Endothelial cell of umbilical vein (primary cell): ENCODE measurements at regions not wholly inside any gene's neighbourhood (a gene's known extent, or its start where the extent isn't known, plus 50 kb on each side); places are given as distances from the start of the nearest gene placed in this dataset.

Source experiments
- BruUV-seq: library from RNA; stranded (reverse); fragments of 400-500 nt; replicated peaks from 2 replicates; lab custom pipeline; 2021; lab: Mats Ljungman, UMichigan
- CTCF ChIA-PET: fragments of 300-600, 350-600 bp; sonication (Branson Sonifier 250); formaldehyde crosslinking; loops from one replicate; lab custom pipeline; 2021; ENCODE audit warnings: antibody characterized with exemption, inconsistent platforms; lab: Charles Lee
- POLR2A ChIA-PET: fragments of 300-600, 350-600 bp; sonication (Branson Sonifier 250); formaldehyde crosslinking; loops from one replicate; lab custom pipeline; 2021; ENCODE audit warnings: antibody characterized with exemption, inconsistent platforms; lab: Charles Lee
- DNase-seq: peaks from one replicate; pipeline ENCODE4 v3.0.0-alpha.2; 2011; ENCODE audit warnings: low read depth, low spot score
- FAIRE-seq: peaks from 2 replicates; lab custom pipeline; 2011; peaks lifted over from hg19 to GRCh38; lab: Jason Lieb, UNC
- H2AFZ ChIP-seq: 2 replicates; pipeline ENCODE4 v1.6.0; 2012; ENCODE audit warnings: low read depth, low read length, control low read depth, inconsistent platforms
- H3K27ac ChIP-seq: 2 replicates; pipeline ENCODE4 v1.5.1; 2011; ENCODE audit warnings: low read depth, mild to moderate bottlenecking, control low read depth, low read length, moderate library complexity; ENCODE audit not compliant: insufficient read depth
- H3K27me3 ChIP-seq, 2 experiments: 2 replicates each; pipeline versions ENCODE4 v1.6.0 to v1.6.1; 2011; ENCODE audit warnings: low read length in 2 of 2, mixed read lengths in 1 of 2; ENCODE audit not compliant: control insufficient read depth in 2 of 2, insufficient read depth in 2 of 2
- H3K36me3 ChIP-seq, 2 experiments: 2 replicates in 1 of 2; 3 replicates in 1 of 2; pipeline ENCODE4 v1.5.1; 2011; ENCODE audit warnings: low read length in 2 of 2, mild to moderate bottlenecking in 1 of 2, moderate library complexity in 1 of 2; ENCODE audit not compliant: control insufficient read depth in 2 of 2, insufficient read depth in 2 of 2; ENCODE audit errors: extremely low read depth in 1 of 2
- H3K4me1 ChIP-seq: 3 replicates; pipeline ENCODE4 v1.5.1; 2011; ENCODE audit warnings: mild to moderate bottlenecking, low read length; ENCODE audit not compliant: control insufficient read depth, insufficient read depth; ENCODE audit errors: extremely low read depth
- H3K4me2 ChIP-seq: 2 replicates; pipeline ENCODE4 v1.6.1; 2011; ENCODE audit warnings: low read length, control low read depth, mixed read lengths; ENCODE audit not compliant: insufficient read depth
- H3K4me3 ChIP-seq, 3 experiments: fragments of 200-600 bp in 1 of 3; sonication (generic), shearing (Covaris generic) in 1 of 3; replicated peaks in 1 of 3; 2 replicates each; pipeline ENCODE4 v1.5.1; 2011 to 2016; ENCODE audit warnings: control low read depth in 3 of 3, low read length in 3 of 3, mild to moderate bottlenecking in 2 of 3, inconsistent platforms in 1 of 3, low read depth in 1 of 3, moderate library complexity in 1 of 3; ENCODE audit not compliant: insufficient read depth in 1 of 3
- H3K79me2 ChIP-seq: 2 replicates; pipeline ENCODE4 v1.6.0; 2012; ENCODE audit warnings: low read length, inconsistent platforms; ENCODE audit not compliant: control insufficient read depth, insufficient read depth
- H3K9ac ChIP-seq: replicated peaks from 2 replicates; pipeline ENCODE3; 2011; ENCODE audit warnings: low read length, control low read depth; ENCODE audit not compliant: insufficient read depth; ENCODE audit errors: extremely low read depth
- H3K9me1 ChIP-seq: replicated peaks from 3 replicates; pipeline ENCODE4 v1.6.0; 2011; ENCODE audit warnings: mild to moderate bottlenecking, low read length; ENCODE audit not compliant: control insufficient read depth, insufficient read depth; ENCODE audit errors: extremely low read depth
- H3K9me3 ChIP-seq: replicated peaks from 2 replicates; pipeline ENCODE4 v1.5.1; 2012; ENCODE audit warnings: low read length, inconsistent platforms; ENCODE audit not compliant: control insufficient read depth, insufficient read depth
- H4K20me1 ChIP-seq: replicated peaks from 2 replicates; pipeline ENCODE3; 2011; ENCODE audit warnings: mild to moderate bottlenecking, low read length; ENCODE audit not compliant: control insufficient read depth, insufficient read depth; ENCODE audit errors: extremely low read depth
- EZH2 ChIP-seq: IDR thresholded peaks from 2 replicates; pipeline ENCODE4 v1.6.1; 2012; ENCODE audit warnings: borderline replicate concordance, low read depth, mild to moderate bottlenecking, moderate library complexity, low read length, inconsistent platforms; ENCODE audit not compliant: severe bottlenecking
- FOS ChIP-seq: IDR thresholded peaks from 2 replicates; pipeline ENCODE4 v1.6.1; 2011; ENCODE audit warnings: mild to moderate bottlenecking, low read length, moderate library complexity, borderline replicate concordance; ENCODE audit not compliant: insufficient read depth
- GATA2 ChIP-seq: IDR thresholded peaks from 2 replicates; pipeline ENCODE4 v1.7.0; 2011; ENCODE audit warnings: low read depth, mild to moderate bottlenecking, moderate library complexity, mixed read lengths, low read length; ENCODE audit not compliant: insufficient read length, insufficient read depth
- JUN ChIP-seq: IDR thresholded peaks from 2 replicates; pipeline ENCODE4 v1.6.1; 2011; ENCODE audit warnings: borderline replicate concordance, low read depth; ENCODE audit not compliant: insufficient read length, insufficient read depth
- MYC ChIP-seq: IDR thresholded peaks from one replicate; pipeline ENCODE4 v1.6.1; 2011; ENCODE audit warnings: mild to moderate bottlenecking, low read depth, low read length
- POLR2A ChIP-seq: IDR thresholded peaks from 2 replicates; pipeline ENCODE4 v1.6.1; 2012; ENCODE audit warnings: low read depth, mild to moderate bottlenecking, control low read depth, low read length
- POLR2AphosphoS5 ChIP-seq: IDR thresholded peaks from 2 replicates; pipeline ENCODE4 v1.6.1; 2012; ENCODE audit warnings: low read depth, mild to moderate bottlenecking, control low read depth, low read length, moderate library complexity; ENCODE audit not compliant: insufficient read depth
- dilution Hi-C: fragments of 300-500 bp; cut with MboI; formaldehyde crosslinking; loops from one replicate; pipeline ENCODE4 v1.15.0; 2019; ENCODE audit warnings: low sequenced_read_pairs; ENCODE audit not compliant: extremely low pct_ligation_motif_present
- intact Hi-C: fragments of 100-400 bp; cut with micrococcal nuclease; formaldehyde crosslinking; loops from one replicate; pipeline ENCODE4 v1.10.0; 2022
- TF ChIP-seq, protein P1 (sequence below), 2 donors: IDR thresholded peaks; 1 replicate in 1 of 2; 2 replicates in 1 of 2; pipeline ENCODE4 v1.5.1; 2011; ENCODE audit warnings: low read length in 2 of 2, mild to moderate bottlenecking in 2 of 2, moderate library complexity in 2 of 2, control low read depth in 1 of 2, inconsistent platforms in 1 of 2, low read depth in 1 of 2; ENCODE audit not compliant: insufficient read depth in 1 of 2; ENCODE audit errors: extremely low read depth in 1 of 2
- TF ChIP-seq, protein P2 (sequence below): IDR thresholded peaks from 2 replicates; pipeline ENCODE4 v1.6.1; 2011; ENCODE audit not compliant: insufficient read depth, insufficient read length

DNA sequence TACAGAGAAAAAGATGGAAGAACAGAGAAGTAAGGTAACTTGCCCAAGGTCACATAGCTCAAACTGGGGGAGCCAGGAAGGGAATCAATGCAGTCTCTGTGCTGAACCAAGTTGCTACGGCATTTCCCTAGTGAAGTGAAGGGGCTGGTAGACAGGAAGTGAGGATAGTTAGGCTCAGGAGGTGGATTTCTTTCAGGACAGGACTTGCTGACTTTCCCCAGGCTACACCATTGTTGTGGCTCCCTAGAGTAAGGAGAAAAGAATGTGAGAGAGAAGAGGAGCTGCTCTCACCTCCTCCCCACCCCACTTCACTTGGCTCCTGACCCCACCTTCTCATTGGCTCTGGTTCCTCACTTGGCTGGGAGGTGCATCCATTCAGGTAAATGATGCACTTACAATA is 316.9 kb downstream of the INHBA start:
- H3K4me1 ChIP-seq, result peaks cover 4% of the 10 kb centered on the region
- no peak for TF ChIP-seq GATA2
- no peak for TF ChIP-seq MYC
- TF ChIP-seq, protein P1, sequence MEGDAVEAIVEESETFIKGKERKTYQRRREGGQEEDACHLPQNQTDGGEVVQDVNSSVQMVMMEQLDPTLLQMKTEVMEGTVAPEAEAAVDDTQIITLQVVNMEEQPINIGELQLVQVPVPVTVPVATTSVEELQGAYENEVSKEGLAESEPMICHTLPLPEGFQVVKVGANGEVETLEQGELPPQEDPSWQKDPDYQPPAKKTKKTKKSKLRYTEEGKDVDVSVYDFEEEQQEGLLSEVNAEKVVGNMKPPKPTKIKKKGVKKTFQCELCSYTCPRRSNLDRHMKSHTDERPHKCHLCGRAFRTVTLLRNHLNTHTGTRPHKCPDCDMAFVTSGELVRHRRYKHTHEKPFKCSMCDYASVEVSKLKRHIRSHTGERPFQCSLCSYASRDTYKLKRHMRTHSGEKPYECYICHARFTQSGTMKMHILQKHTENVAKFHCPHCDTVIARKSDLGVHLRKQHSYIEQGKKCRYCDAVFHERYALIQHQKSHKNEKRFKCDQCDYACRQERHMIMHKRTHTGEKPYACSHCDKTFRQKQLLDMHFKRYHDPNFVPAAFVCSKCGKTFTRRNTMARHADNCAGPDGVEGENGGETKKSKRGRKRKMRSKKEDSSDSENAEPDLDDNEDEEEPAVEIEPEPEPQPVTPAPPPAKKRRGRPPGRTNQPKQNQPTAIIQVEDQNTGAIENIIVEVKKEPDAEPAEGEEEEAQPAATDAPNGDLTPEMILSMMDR (IDR thresholded peaks at IDR 0.05; ENCODE audit: extremely low read depth in 1 of 2, insufficient read depth in 1 of 2, low read depth in 1 of 2, low read length in 2 of 2), result no peak
- no peak for TF ChIP-seq EZH2
- TF ChIP-seq, protein P2, sequence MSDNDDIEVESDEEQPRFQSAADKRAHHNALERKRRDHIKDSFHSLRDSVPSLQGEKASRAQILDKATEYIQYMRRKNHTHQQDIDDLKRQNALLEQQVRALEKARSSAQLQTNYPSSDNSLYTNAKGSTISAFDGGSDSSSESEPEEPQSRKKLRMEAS, result no peak
- TF ChIP-seq POLR2AphosphoS5, result no peak
- H3K27me3 ChIP-seq, result no peaks in the 10 kb centered on the region
- ChIA-PET POLR2A (no interaction called here), CTCF (interaction anchor here (0.9 kb wide), 1 partner anchor 42 kb away, joined by 3 read pairs; no protein-coding TSS in a partner anchor)
- DNase-seq, result no peak
- H4K20me1 ChIP-seq, result no peaks in the 10 kb centered on the region
- dilution Hi-C loops (no loop called here), intact Hi-C loops (no loop called here)
- no peak overlapping the region for H3K27ac ChIP-seq
- no peak overlapping the region for H3K9ac ChIP-seq
- H3K9me1 ChIP-seq, result no peaks in the 10 kb centered on the region
- no peak overlapping the region for H2AFZ ChIP-seq
- H3K9me3 ChIP-seq, result no peaks in the 10 kb centered on the region
- BruUV-seq, result no TSS peak
- no peak overlapping the region for H3K4me2 ChIP-seq
- no peak for FAIRE-seq
- no peaks in the 10 kb centered on the region for H3K36me3 ChIP-seq
- H3K4me3 ChIP-seq, result no peak overlapping the region
- H3K79me2 ChIP-seq, result no peaks in the 10 kb centered on the region

DNA sequence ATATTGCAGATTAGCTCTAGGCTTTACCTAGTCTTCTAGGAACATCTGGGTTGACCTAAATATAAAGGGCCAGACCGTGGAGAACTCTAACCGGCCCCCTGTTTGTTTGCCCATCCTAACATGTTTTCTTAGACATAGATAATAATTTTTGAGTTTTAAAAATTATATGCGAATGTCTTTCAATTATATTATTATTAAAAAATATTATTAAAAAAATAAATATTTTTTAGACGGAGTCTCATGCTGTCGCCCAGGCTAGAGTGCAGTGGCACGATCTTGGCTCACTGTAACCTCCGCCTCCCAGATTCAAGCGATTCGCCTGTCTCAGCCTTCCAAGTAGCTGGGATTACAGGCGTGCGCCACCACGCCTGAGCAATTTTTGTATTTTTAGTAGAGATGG is 318.5 kb downstream of the INHBA start:
- TF ChIP-seq POLR2AphosphoS5 (no peak), POLR2A (no peak), GATA2 (no peak), JUN (no peak), MYC (no peak), FOS (no peak), EZH2 (no peak)
- TF ChIP-seq, protein P2, result no peak
- TF ChIP-seq, protein P1 (IDR thresholded peaks at IDR 0.05; ENCODE audit: extremely low read depth in 1 of 2, insufficient read depth in 1 of 2, low read depth in 1 of 2, low read length in 2 of 2), result no peak
- no peak overlapping the region for H3K4me2 ChIP-seq
- no TSS peak for BruUV-seq
- H3K9ac ChIP-seq, result no peak overlapping the region
- ChIA-PET POLR2A (no interaction called here), CTCF (no interaction called here)
- H3K4me3 ChIP-seq, result no peak overlapping the region
- dilution Hi-C loops (no loop called here), intact Hi-C loops (no loop called here)
- no peaks in the 10 kb centered on the region for H4K20me1 ChIP-seq
- H3K27ac ChIP-seq, result no peak overlapping the region
- H3K79me2 ChIP-seq, result no peaks in the 10 kb centered on the region
- H2AFZ ChIP-seq, result no peak overlapping the region
- no peaks in the 10 kb centered on the region for H3K9me3 ChIP-seq
- peaks cover 4% of the 10 kb centered on the region for H3K4me1 ChIP-seq
- FAIRE-seq, result no peak
- no peaks in the 10 kb centered on the region for H3K9me1 ChIP-seq
- DNase-seq, result no peak
- no peaks in the 10 kb centered on the region for H3K36me3 ChIP-seq
- H3K27me3 ChIP-seq, result no peaks in the 10 kb centered on the region
